ENCODE measurements at regions not wholly inside any gene's neighbourhood (a gene's known extent, or its start where the extent isn't known, plus 50 kb on each side); places are given as distances from the start of the nearest gene placed in this dataset.

DNA sequence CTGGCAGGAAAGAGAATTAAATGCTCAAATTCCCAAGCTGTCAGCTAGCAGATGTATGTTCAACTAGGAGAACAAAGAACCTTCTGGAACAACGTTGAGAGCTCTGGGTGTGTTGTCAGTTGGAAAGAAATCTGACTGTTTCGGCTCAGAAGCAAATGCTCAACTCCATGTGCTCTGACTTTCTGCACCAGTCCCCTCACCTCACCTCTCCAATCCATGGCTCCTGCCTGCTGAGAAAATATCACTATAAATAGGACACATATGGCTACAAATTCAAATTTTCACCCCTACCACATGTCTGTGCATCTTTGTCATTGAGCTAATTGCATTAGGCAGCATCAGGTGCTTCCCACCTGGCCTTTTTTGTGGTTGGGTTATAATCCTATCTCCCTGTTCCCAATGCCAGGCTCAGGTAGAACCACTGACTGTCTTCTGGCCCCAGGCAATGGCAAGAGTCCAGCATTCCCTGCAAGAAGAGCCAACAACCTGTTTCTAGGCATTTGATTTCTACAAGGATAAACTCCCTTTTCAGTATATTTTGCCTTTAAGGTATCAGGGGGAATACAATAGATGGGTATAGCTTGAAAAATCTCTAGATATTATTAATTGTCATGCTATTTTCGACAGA is 142.6 kb upstream of the LSM8 start:
- no peak overlapping the region for H3K4me3 ChIP-seq (ENCODE audit: low read depth, low read length)
- TF ChIP-seq, protein P1, sequence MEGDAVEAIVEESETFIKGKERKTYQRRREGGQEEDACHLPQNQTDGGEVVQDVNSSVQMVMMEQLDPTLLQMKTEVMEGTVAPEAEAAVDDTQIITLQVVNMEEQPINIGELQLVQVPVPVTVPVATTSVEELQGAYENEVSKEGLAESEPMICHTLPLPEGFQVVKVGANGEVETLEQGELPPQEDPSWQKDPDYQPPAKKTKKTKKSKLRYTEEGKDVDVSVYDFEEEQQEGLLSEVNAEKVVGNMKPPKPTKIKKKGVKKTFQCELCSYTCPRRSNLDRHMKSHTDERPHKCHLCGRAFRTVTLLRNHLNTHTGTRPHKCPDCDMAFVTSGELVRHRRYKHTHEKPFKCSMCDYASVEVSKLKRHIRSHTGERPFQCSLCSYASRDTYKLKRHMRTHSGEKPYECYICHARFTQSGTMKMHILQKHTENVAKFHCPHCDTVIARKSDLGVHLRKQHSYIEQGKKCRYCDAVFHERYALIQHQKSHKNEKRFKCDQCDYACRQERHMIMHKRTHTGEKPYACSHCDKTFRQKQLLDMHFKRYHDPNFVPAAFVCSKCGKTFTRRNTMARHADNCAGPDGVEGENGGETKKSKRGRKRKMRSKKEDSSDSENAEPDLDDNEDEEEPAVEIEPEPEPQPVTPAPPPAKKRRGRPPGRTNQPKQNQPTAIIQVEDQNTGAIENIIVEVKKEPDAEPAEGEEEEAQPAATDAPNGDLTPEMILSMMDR (IDR thresholded peaks at IDR 0.05; ENCODE audit: borderline replicate concordance, insufficient read depth, low read depth, low read length): no peak

DNA sequence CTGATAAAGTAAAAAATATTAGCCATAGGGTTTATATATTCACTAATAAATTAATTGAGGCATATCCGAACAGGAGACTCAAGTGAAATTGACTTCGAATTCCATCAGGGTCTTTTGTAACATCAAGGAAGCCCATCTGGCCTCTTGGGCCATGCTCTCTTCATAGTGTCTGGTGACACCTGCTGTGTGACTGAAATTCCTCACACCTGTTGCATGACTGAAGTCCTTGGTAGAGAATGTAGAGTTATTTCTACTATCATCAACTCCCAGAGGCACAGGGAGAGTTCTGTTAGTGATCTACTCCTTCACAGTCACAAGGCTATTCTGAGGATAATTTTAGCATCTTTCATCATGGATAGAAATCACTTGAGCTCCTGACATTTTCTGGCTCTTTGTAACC is 138.3 kb upstream of the LSM8 start:
- H3K4me3 ChIP-seq (ENCODE audit: low read depth, low read length): no peak overlapping the region
- TF ChIP-seq, protein P1 (IDR thresholded peaks at IDR 0.05; ENCODE audit: borderline replicate concordance, insufficient read depth, low read depth, low read length): no peak

DNA sequence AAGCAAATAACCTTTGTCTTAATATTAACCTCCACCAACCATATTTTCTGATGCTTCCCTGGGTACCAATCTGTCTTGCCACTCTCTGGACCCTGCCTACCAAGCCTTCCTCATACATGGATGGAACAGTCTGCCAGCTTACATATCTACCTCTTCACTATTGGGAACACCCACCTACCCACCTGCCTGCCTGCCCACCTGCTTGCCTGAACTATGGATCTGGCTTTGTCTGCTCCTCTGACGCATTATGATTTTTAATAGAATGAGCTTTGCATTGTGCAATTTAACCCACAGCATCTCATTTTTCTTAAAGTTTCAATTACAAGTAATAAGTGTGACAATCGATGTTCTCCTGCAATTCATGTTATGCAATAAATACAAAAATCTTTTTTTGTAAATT is 137.9 kb upstream of the LSM8 start:
- TF ChIP-seq, protein P1 (IDR thresholded peaks at IDR 0.05; ENCODE audit: borderline replicate concordance, insufficient read depth, low read depth, low read length): no peak
- no peak overlapping the region for H3K4me3 ChIP-seq (ENCODE audit: low read depth, low read length)

DNA sequence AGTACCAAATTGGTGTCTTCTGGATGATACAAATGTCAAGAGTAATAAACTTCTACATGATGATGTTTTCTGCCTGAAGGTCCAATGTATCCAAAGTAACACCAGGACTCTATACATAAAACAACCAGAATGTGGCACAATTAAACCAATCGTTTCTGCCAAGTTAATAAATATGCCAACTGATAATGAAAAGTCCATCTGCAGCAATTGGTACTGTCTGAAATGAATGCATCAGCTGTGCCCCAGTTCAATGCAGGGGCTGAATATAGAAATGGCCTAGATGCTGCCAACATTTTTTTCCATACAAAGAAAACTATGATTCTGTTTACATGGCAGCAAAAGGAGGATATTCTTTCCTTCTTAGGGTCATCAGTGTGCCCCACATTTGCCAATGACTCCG is 137.2 kb upstream of the LSM8 start:
- TF ChIP-seq, protein P1 (IDR thresholded peaks at IDR 0.05; ENCODE audit: borderline replicate concordance, insufficient read depth, low read depth, low read length): no peak
- H3K4me3 ChIP-seq (ENCODE audit: low read depth, low read length): no peak overlapping the region

DNA sequence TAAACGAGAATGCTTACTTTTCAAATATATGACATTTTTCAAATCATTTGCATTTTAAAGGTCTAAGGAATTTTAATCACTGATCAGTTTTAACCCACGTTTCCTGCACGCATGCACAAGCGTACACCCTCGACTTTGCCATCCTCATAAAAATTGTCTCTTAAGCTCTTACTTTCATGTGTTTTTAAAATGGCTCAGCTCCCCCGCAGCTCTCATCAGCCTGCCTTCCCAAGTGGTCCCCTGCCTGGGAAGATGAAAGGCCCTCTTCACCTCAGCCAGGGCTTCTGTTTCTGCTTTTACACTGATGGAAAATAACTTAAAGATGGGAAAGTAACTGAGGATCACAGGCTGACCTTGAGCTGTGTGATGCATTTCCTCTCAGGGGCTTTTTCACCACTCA is 131.6 kb upstream of the LSM8 start:
- TF ChIP-seq, protein P1 (IDR thresholded peaks at IDR 0.05; ENCODE audit: borderline replicate concordance, insufficient read depth, low read depth, low read length): no peak
- no peak overlapping the region for H3K4me3 ChIP-seq (ENCODE audit: low read depth, low read length)

DNA sequence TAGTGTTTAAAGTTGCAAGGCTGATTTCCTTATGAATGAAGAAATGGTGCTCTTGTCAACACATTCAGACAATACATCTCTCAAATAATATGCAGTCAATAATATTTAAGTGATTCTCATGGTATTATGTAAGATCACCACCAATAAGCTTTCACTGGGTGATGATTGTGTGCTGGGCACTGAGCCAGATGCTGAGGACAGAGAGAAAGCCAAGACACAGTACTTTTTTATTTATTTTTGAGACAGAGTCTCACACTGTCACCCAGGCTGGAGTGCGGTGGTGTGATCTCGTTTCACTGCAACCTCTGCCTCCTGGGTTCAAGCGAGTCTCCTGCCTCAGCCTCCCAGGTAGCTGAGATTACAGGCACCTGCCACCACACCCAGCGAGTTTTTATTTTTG is 130.6 kb upstream of the LSM8 start:
- TF ChIP-seq, protein P1 (IDR thresholded peaks at IDR 0.05; ENCODE audit: borderline replicate concordance, insufficient read depth, low read depth, low read length): no peak
- H3K4me3 ChIP-seq (ENCODE audit: low read depth, low read length): no peak overlapping the region

DNA sequence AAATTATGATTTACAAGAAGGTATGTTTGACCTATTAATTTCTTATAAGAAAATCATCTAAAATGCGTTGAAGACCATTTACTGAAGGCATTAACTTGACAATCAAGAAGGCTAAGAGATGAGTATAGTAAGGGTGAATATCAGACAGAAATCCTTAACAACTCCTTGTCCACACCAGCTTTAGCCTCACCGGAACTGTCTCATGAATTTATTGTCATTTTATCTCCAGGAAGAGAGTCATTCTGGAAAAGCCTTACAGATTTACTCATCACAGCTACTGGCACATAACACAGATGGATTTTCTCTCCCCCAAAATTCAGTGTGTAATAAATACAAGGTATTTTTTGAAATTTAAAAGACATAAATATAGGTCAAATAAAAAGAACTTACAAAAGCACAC is 129.4 kb upstream of the LSM8 start:
- TF ChIP-seq, protein P1 (IDR thresholded peaks at IDR 0.05; ENCODE audit: borderline replicate concordance, insufficient read depth, low read depth, low read length): no peak
- no peak overlapping the region for H3K4me3 ChIP-seq (ENCODE audit: low read depth, low read length)

Data from GM12875 (cell line).